ENCODE measurements at regions not wholly inside any gene's neighbourhood (a gene's known extent, or its start where the extent isn't known, plus 50 kb on each side); places are given as distances from the start of the nearest gene placed in this dataset.

GRCh38 chr12:76644950-76645349 is 85.4 kb upstream of the OSBPL8 start:
- no peaks in the 10 kb centered on the region for H3K36me3 ChIP-seq (ENCODE audit: control insufficient read depth in 1 of 2, insufficient read depth in 2 of 2, low read length in 1 of 2)
- H3K4me1 ChIP-seq (ENCODE audit: control insufficient read depth in 1 of 2, insufficient read depth in 2 of 2, low read length in 2 of 2), result no peaks in the 10 kb centered on the region
- no peak overlapping the region for H3K4me3 ChIP-seq (ENCODE audit: low read length in 2 of 2)
- H3K27ac ChIP-seq (ENCODE audit: low read depth in 1 of 2, low read length in 2 of 2), result no peak overlapping the region
- WGBS, 2 donors, result 90 to 93% methylated on average over 7 of the region's 7 CpGs
- no peaks in the 10 kb centered on the region for H3K9me3 ChIP-seq (ENCODE audit: control insufficient read depth, low read length)
- H3K27me3 ChIP-seq (ENCODE audit: control insufficient read depth in 1 of 2, insufficient read depth in 2 of 2, low read length in 1 of 2), result no peaks in the 10 kb centered on the region
- intact Hi-C loops (cut with DNase I), result no loop called here
- DNase-seq (no peak), ATAC-seq (ENCODE audit: low FRiP score) (no peak)

- WGBS, 2 donors, result 95 to 97% methylated on average over 3 of the region's 3 CpGs
- Histone ChIP-seq H3K36me3 (ENCODE audit: control insufficient read depth in 1 of 2, insufficient read depth in 2 of 2, low read length in 1 of 2) (no peaks in the 10 kb centered on the region), H3K4me3 (ENCODE audit: low read length in 2 of 2) (no peak overlapping the region), H3K9me3 (ENCODE audit: control insufficient read depth, low read length) (no peaks in the 10 kb centered on the region), H3K4me1 (ENCODE audit: control insufficient read depth in 1 of 2, insufficient read depth in 2 of 2, low read length in 2 of 2) (no peaks in the 10 kb centered on the region), H3K27ac (ENCODE audit: low read depth in 1 of 2, low read length in 2 of 2) (no peak overlapping the region), H3K27me3 (ENCODE audit: control insufficient read depth in 1 of 2, insufficient read depth in 2 of 2, low read length in 1 of 2) (no peaks in the 10 kb centered on the region)
- DNase-seq (no peak), ATAC-seq (ENCODE audit: low FRiP score) (no peak)
- intact Hi-C loops (cut with DNase I), result no loop called here
Measured at GRCh38 chr12:76645934-76646333, 86.4 kb upstream of the OSBPL8 start.

DNA sequence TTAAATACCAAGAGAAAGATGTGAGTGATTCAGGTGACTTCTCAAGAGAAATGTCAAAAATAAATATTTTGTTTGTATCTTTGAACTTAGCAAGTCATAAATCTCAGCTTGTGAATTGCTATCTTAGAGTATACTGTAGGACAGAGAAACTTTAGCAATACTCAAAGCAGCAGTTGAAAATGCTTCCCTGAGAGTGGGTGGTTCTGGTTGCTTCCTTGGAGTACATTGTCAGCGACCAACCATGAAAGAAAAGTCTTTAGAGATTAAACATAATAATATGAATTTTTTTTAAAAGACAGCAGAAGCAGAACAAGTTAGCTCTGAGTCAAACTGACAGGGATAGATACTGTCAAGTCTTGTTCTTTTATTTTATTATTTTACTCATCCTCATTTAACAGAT is 86.8 kb upstream of the OSBPL8 start:
- H3K36me3 ChIP-seq (ENCODE audit: control insufficient read depth in 1 of 2, insufficient read depth in 2 of 2, low read length in 1 of 2), result no peaks in the 10 kb centered on the region
- H3K9me3 ChIP-seq (ENCODE audit: control insufficient read depth, low read length), result no peaks in the 10 kb centered on the region
- ATAC-seq (ENCODE audit: low FRiP score) (no peak), DNase-seq (no peak)
- no peak overlapping the region for H3K4me3 ChIP-seq (ENCODE audit: low read length in 2 of 2)
- no peaks in the 10 kb centered on the region for H3K27me3 ChIP-seq (ENCODE audit: control insufficient read depth in 1 of 2, insufficient read depth in 2 of 2, low read length in 1 of 2)
- H3K27ac ChIP-seq (ENCODE audit: low read depth in 1 of 2, low read length in 2 of 2), result no peak overlapping the region
- WGBS, 2 donors, result 90 to 94% methylated on average over 1 of the region's 1 CpG
- intact Hi-C loops (cut with DNase I), result no loop called here
- no peaks in the 10 kb centered on the region for H3K4me1 ChIP-seq (ENCODE audit: control insufficient read depth in 1 of 2, insufficient read depth in 2 of 2, low read length in 2 of 2)

- no peak for DNase-seq
- no peak overlapping the region for H3K4me3 ChIP-seq (ENCODE audit: low read length in 2 of 2)
- no peaks in the 10 kb centered on the region for H3K27me3 ChIP-seq (ENCODE audit: control insufficient read depth in 1 of 2, insufficient read depth in 2 of 2, low read length in 1 of 2)
- no peak overlapping the region for H3K27ac ChIP-seq (ENCODE audit: low read depth in 1 of 2, low read length in 2 of 2)
- no peaks in the 10 kb centered on the region for H3K9me3 ChIP-seq (ENCODE audit: control insufficient read depth, low read length)
- ATAC-seq (ENCODE audit: low FRiP score), result no peak
- no peaks in the 10 kb centered on the region for H3K36me3 ChIP-seq (ENCODE audit: control insufficient read depth in 1 of 2, insufficient read depth in 2 of 2, low read length in 1 of 2)
- no peaks in the 10 kb centered on the region for H3K4me1 ChIP-seq (ENCODE audit: control insufficient read depth in 1 of 2, insufficient read depth in 2 of 2, low read length in 2 of 2)
- WGBS, 2 donors, result 89 to 95% methylated on average over 5 of the region's 5 CpGs
- intact Hi-C loops (cut with DNase I), result no loop called here
Measured at GRCh38 chr12:76649099-76649498, 89.5 kb upstream of the OSBPL8 start.

DNA sequence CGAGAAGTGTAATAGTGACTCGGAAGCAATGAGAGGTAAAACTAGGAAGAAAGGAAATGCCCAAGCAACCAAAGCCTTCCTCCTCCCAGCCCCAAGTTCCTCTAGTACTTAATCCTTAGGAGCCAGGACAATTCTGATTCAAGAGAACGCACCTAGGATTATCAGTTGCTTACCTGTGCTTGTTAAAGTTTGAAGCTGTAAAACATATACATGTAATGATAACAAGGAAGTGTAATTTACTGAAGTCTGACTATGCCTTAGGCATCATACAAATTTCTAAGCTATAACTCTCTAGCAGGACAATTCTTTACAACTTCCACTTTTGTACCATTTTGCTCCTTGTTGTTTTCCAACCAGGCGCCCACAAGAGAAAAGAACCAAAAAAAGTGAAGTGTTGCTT is 92.8 kb upstream of the OSBPL8 start:
- no peak for ATAC-seq (ENCODE audit: low FRiP score)
- WGBS, 2 donors, result 81 to 90% methylated on average over 4 of the region's 4 CpGs
- DNase-seq, result no peak
- Histone ChIP-seq H3K27ac (ENCODE audit: low read depth in 1 of 2, low read length in 2 of 2) (no peak overlapping the region), H3K9me3 (ENCODE audit: control insufficient read depth, low read length) (no peaks in the 10 kb centered on the region), H3K36me3 (ENCODE audit: control insufficient read depth in 1 of 2, insufficient read depth in 2 of 2, low read length in 1 of 2) (no peaks in the 10 kb centered on the region), H3K4me1 (ENCODE audit: control insufficient read depth in 1 of 2, insufficient read depth in 2 of 2, low read length in 2 of 2) (no peaks in the 10 kb centered on the region), H3K27me3 (ENCODE audit: control insufficient read depth in 1 of 2, insufficient read depth in 2 of 2, low read length in 1 of 2) (no peaks in the 10 kb centered on the region), H3K4me3 (ENCODE audit: low read length in 2 of 2) (no peak overlapping the region)
- intact Hi-C loops (cut with DNase I), result no loop called here

DNA sequence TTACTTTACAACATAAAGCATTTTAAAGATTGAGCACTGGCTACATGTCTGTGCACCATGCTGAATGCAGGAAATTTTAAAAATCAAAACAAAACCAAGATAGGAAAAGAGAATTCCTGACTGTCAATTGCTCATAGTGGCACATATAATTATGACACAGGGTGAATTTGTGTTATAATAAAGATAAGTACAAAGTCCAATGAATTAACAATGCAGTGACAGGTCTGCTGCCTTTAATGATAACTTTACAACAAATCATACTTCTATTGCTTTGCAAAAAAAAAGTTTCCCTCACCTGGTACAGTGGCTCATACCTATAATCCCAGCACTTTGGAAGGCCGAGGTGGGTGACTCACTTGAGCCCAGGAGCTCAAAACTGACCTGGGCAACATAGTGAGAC is 93.8 kb upstream of the OSBPL8 start:
- H3K27ac ChIP-seq (ENCODE audit: low read depth in 1 of 2, low read length in 2 of 2), result no peak overlapping the region
- H3K4me3 ChIP-seq (ENCODE audit: low read length in 2 of 2), result no peak overlapping the region
- no peaks in the 10 kb centered on the region for H3K9me3 ChIP-seq (ENCODE audit: control insufficient read depth, low read length)
- intact Hi-C loops (cut with DNase I), result no loop called here
- WGBS, 2 donors, result 87% methylated on average over 1 of the region's 1 CpG
- H3K36me3 ChIP-seq (ENCODE audit: control insufficient read depth in 1 of 2, insufficient read depth in 2 of 2, low read length in 1 of 2), result no peaks in the 10 kb centered on the region
- DNase-seq (no peak), ATAC-seq (ENCODE audit: low FRiP score) (no peak)
- H3K4me1 ChIP-seq (ENCODE audit: control insufficient read depth in 1 of 2, insufficient read depth in 2 of 2, low read length in 2 of 2), result no peaks in the 10 kb centered on the region
- H3K27me3 ChIP-seq (ENCODE audit: control insufficient read depth in 1 of 2, insufficient read depth in 2 of 2, low read length in 1 of 2), result no peaks in the 10 kb centered on the region

- Histone ChIP-seq H3K4me3 (ENCODE audit: low read length in 2 of 2) (no peak overlapping the region), H3K27ac (ENCODE audit: low read depth in 1 of 2, low read length in 2 of 2) (no peak overlapping the region), H3K27me3 (ENCODE audit: control insufficient read depth in 1 of 2, insufficient read depth in 2 of 2, low read length in 1 of 2) (no peaks in the 10 kb centered on the region), H3K4me1 (ENCODE audit: control insufficient read depth in 1 of 2, insufficient read depth in 2 of 2, low read length in 2 of 2) (no peaks in the 10 kb centered on the region), H3K9me3 (ENCODE audit: control insufficient read depth, low read length) (peaks cover 8% of the 10 kb centered on the region), H3K36me3 (ENCODE audit: control insufficient read depth in 1 of 2, insufficient read depth in 2 of 2, low read length in 1 of 2) (no peaks in the 10 kb centered on the region)
- 60 to 62% methylated on average over 2 of the region's 2 CpGs for WGBS, 2 donors
- DNase-seq (no peak), ATAC-seq (ENCODE audit: low FRiP score) (no peak)
- intact Hi-C loops (cut with DNase I), result no loop called here
Measured at GRCh38 chr12:76664731-76665130, 99.2 kb upstream of the ZDHHC17 start.

DNA sequence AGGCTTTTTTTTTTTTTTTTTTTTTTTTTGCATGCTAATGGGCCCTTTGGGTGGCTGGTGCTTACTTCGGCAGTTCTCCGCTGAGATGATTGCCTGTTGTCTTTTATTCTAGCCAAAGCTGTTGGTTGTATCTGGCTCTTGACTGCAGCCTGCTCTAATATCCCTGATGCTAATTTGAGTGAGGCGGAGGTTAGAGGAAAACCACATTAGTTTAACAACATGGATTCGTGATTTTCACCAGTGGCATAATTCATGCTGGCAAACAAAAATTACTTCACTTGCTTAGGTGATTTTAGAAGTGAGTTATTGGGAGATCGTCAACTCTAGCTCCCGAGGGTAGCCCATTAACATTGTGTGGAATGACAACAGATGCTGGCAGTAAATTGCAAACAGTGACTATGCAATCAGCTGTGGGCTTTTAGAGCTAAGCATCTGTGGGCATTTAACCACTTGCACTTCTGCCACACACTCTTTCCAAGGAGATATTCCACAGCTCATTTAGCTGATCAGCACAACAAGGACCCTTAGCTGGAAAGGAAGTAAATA is 97.6 kb upstream of the ZDHHC17 start:
- no peak overlapping the region for H3K27ac ChIP-seq (ENCODE audit: low read depth in 1 of 2, low read length in 2 of 2)
- WGBS, 2 donors, result 46 to 64% methylated on average over 6 of the region's 6 CpGs
- H3K4me3 ChIP-seq (ENCODE audit: low read length in 2 of 2), result no peak overlapping the region
- H3K27me3 ChIP-seq (ENCODE audit: control insufficient read depth in 1 of 2, insufficient read depth in 2 of 2, low read length in 1 of 2), result no peaks in the 10 kb centered on the region
- peaks cover 6% of the 10 kb centered on the region for H3K9me3 ChIP-seq (ENCODE audit: control insufficient read depth, low read length)
- intact Hi-C loops (cut with DNase I), result no loop called here
- ATAC-seq (ENCODE audit: low FRiP score), result no peak
- H3K4me1 ChIP-seq (ENCODE audit: control insufficient read depth in 1 of 2, insufficient read depth in 2 of 2, low read length in 2 of 2), result no peaks in the 10 kb centered on the region
- DNase-seq, result no peak
- no peaks in the 10 kb centered on the region for H3K36me3 ChIP-seq (ENCODE audit: control insufficient read depth in 1 of 2, insufficient read depth in 2 of 2, low read length in 1 of 2)

GRCh38 chr12:76669981-76670380 is 93.9 kb upstream of the ZDHHC17 start:
- Histone ChIP-seq H3K27me3 (ENCODE audit: control insufficient read depth in 1 of 2, insufficient read depth in 2 of 2, low read length in 1 of 2) (no peaks in the 10 kb centered on the region), H3K9me3 (ENCODE audit: control insufficient read depth, low read length) (peaks cover 3% of the 10 kb centered on the region), H3K4me1 (ENCODE audit: control insufficient read depth in 1 of 2, insufficient read depth in 2 of 2, low read length in 2 of 2) (no peaks in the 10 kb centered on the region), H3K36me3 (ENCODE audit: control insufficient read depth in 1 of 2, insufficient read depth in 2 of 2, low read length in 1 of 2) (no peaks in the 10 kb centered on the region), H3K4me3 (ENCODE audit: low read length in 2 of 2) (no peak overlapping the region), H3K27ac (ENCODE audit: low read depth in 1 of 2, low read length in 2 of 2) (no peak overlapping the region)
- WGBS, 2 donors, result 54 to 61% methylated on average over 2 of the region's 2 CpGs
- intact Hi-C loops (cut with DNase I), result no loop called here
- no peak for DNase-seq
- no peak for ATAC-seq (ENCODE audit: low FRiP score)

Measured in aorta (tissue), 5 donors.